ENCODE measurements at regions not wholly inside any gene's neighbourhood (a gene's known extent, or its start where the extent isn't known, plus 50 kb on each side); places are given as distances from the start of the nearest gene placed in this dataset.

GRCh38 chr10:10353326-10353868 is 664.3 kb upstream of the CELF2 start:
- in situ Hi-C loops (cut with MboI; ENCODE audit: low sequenced_read_pairs) = no loop called here

GRCh38 chr10:10359263-10359662 is 658.4 kb upstream of the CELF2 start:
- in situ Hi-C loops (cut with MboI; ENCODE audit: low sequenced_read_pairs) = no loop called here

GRCh38 chr10:10361301-10361885 is 656.3 kb upstream of the CELF2 start:
- in situ Hi-C loops (cut with MboI; ENCODE audit: low sequenced_read_pairs) = no loop called here

- in situ Hi-C loops (cut with MboI; ENCODE audit: low sequenced_read_pairs) = no loop called here
These were observed 654.9 kb upstream of the CELF2 start for GRCh38 chr10:10362800-10363199.

GRCh38 chr10:10363217-10363616 is 654.5 kb upstream of the CELF2 start:
- in situ Hi-C loops (cut with MboI; ENCODE audit: low sequenced_read_pairs) = no loop called here

GRCh38 chr10:10364902-10365301 is 652.8 kb upstream of the CELF2 start:
- in situ Hi-C loops (cut with MboI; ENCODE audit: low sequenced_read_pairs) = no loop called here

- in situ Hi-C loops (cut with MboI; ENCODE audit: low sequenced_read_pairs) = no loop called here
These were observed 652.0 kb upstream of the CELF2 start for GRCh38 chr10:10365676-10366075.

GRCh38 chr10:10366836-10367235 is 650.8 kb upstream of the CELF2 start:
- in situ Hi-C loops (cut with MboI; ENCODE audit: low sequenced_read_pairs) = no loop called here

- in situ Hi-C loops (cut with MboI; ENCODE audit: low sequenced_read_pairs) = no loop called here
These were observed 650.4 kb upstream of the CELF2 start for GRCh38 chr10:10367264-10367663.

GRCh38 chr10:10368951-10369576 is 648.6 kb upstream of the CELF2 start:
- in situ Hi-C loops (cut with MboI; ENCODE audit: low sequenced_read_pairs) = no loop called here

- in situ Hi-C loops (cut with MboI; ENCODE audit: low sequenced_read_pairs) = no loop called here
These were observed 631.8 kb upstream of the CELF2 start for GRCh38 chr10:10385831-10386230.

- in situ Hi-C loops (cut with MboI; ENCODE audit: low sequenced_read_pairs) = no loop called here
These were observed 628.5 kb upstream of the CELF2 start for GRCh38 chr10:10389182-10389581.

- in situ Hi-C loops (cut with MboI; ENCODE audit: low sequenced_read_pairs) = no loop called here
These were observed 625.2 kb upstream of the CELF2 start for GRCh38 chr10:10392511-10392910.

- in situ Hi-C loops (cut with MboI; ENCODE audit: low sequenced_read_pairs) = no loop called here
These were observed 622.6 kb upstream of the CELF2 start for GRCh38 chr10:10394933-10395658.

GRCh38 chr10:10396601-10397000 is 621.1 kb upstream of the CELF2 start:
- in situ Hi-C loops (cut with MboI; ENCODE audit: low sequenced_read_pairs) = no loop called here

- in situ Hi-C loops (cut with MboI; ENCODE audit: low sequenced_read_pairs) = no loop called here
These were observed 619.8 kb upstream of the CELF2 start for GRCh38 chr10:10397906-10398305.

- in situ Hi-C loops (cut with MboI; ENCODE audit: low sequenced_read_pairs) = no loop called here
These were observed 613.9 kb upstream of the CELF2 start for GRCh38 chr10:10403762-10404161.

GRCh38 chr10:10417671-10418070 is 600.0 kb upstream of the CELF2 start:
- in situ Hi-C loops (cut with MboI; ENCODE audit: low sequenced_read_pairs) = no loop called here

GRCh38 chr10:10418387-10418786 is 599.3 kb upstream of the CELF2 start:
- in situ Hi-C loops (cut with MboI; ENCODE audit: low sequenced_read_pairs) = no loop called here

GRCh38 chr10:10421071-10421470 is 596.6 kb upstream of the CELF2 start:
- in situ Hi-C loops (cut with MboI; ENCODE audit: low sequenced_read_pairs) = no loop called here

GRCh38 chr10:10431422-10432066 is 586.1 kb upstream of the CELF2 start:
- in situ Hi-C loops (cut with MboI; ENCODE audit: low sequenced_read_pairs) = no loop called here

All from HL-60/S4 treated with retinoic acid at 250 ng/mL for 4 days and 3 days (cell line).